GM18511 (cell line): ENCODE measurements at regions not wholly inside any gene's neighbourhood (a gene's known extent, or its start where the extent isn't known, plus 50 kb on each side); places are given as distances from the start of the nearest gene placed in this dataset.

Source experiments
- ATAC-seq: cut with Tn5 transposase; IDR thresholded peaks from one replicate; pipeline ENCODE4 v1.9.1; 2021; ENCODE audit warnings: mild to moderate bottlenecking, moderate library complexity; ENCODE audit not compliant: unreplicated experiment

GRCh38 chr2:158049129-158049855 lies 52.4 kb upstream of the UPP2 start:
- ATAC-seq: no peak

- ATAC-seq: no peak
Observed at GRCh38 chr2:158048327-158048726, 53.3 kb upstream of the UPP2 start.

- no peak for ATAC-seq
Observed at GRCh38 chr2:158047156-158047611, 54.5 kb upstream of the UPP2 start.

GRCh38 chr2:158046121-158046880 lies 55.4 kb upstream of the UPP2 start:
- ATAC-seq: no peak

- ATAC-seq: no peak
Observed at GRCh38 chr2:158045362-158045761, 56.3 kb upstream of the UPP2 start.

GRCh38 chr2:158043181-158043948 lies 58.3 kb upstream of the UPP2 start:
- no peak for ATAC-seq

GRCh38 chr2:158042666-158043065 lies 59.0 kb upstream of the UPP2 start:
- no peak for ATAC-seq

GRCh38 chr2:158042245-158042644 lies 59.4 kb upstream of the UPP2 start:
- ATAC-seq: no peak

- no peak for ATAC-seq
Observed at GRCh38 chr2:158041400-158041799, 60.3 kb upstream of the UPP2 start.

GRCh38 chr2:158038901-158039300 lies 62.8 kb upstream of the UPP2 start:
- no peak for ATAC-seq

- peak; percentile 81 for ATAC-seq
Observed at GRCh38 chr2:158034198-158034866, 67.3 kb upstream of the UPP2 start.

- no peak for ATAC-seq
Observed at GRCh38 chr2:158031371-158031770, 70.3 kb upstream of the UPP2 start.

GRCh38 chr2:158025255-158025996 lies 76.2 kb upstream of the UPP2 start:
- ATAC-seq: no peak

- ATAC-seq: peak; percentile 87
Observed at GRCh38 chr2:158024288-158024898, 77.3 kb upstream of the UPP2 start.

GRCh38 chr2:158022888-158023287 lies 78.8 kb upstream of the UPP2 start:
- no peak for ATAC-seq

- no peak for ATAC-seq
Observed at GRCh38 chr2:158021226-158021625, 80.5 kb upstream of the UPP2 start.

GRCh38 chr2:158015428-158016076 lies 86.1 kb upstream of the UPP2 start:
- ATAC-seq: no peak

GRCh38 chr2:158013891-158014290 lies 87.8 kb upstream of the UPP2 start:
- no peak for ATAC-seq

- ATAC-seq: no peak
Observed at GRCh38 chr2:158011055-158011771, 90.5 kb upstream of the UPP2 start.
